EH (cell line): ENCODE measurements at regions not wholly inside any gene's neighbourhood (a gene's known extent, or its start where the extent isn't known, plus 50 kb on each side); places are given as distances from the start of the nearest gene placed in this dataset.
A peak's percentile ranks its signal among the peaks of the same experiment; 100 is the strongest.

Experiments used
- DNase-seq: peaks from one replicate; pipeline ENCODE4 v3.0.0-alpha.2; 2015; ENCODE audit warnings: low read depth

GRCh38 chr6:23905133-23905815 is 220.7 kb upstream of the NRSN1 start:
- no peak for DNase-seq

- DNase-seq = no peak
Measured at GRCh38 chr6:23910420-23910819, 215.6 kb upstream of the NRSN1 start.

GRCh38 chr6:23927935-23928334 is 198.1 kb upstream of the NRSN1 start:
- no peak for DNase-seq

- DNase-seq = no peak
Measured at GRCh38 chr6:23929201-23929600, 196.8 kb upstream of the NRSN1 start.

- no peak for DNase-seq
Measured at GRCh38 chr6:23940466-23940865, 185.5 kb upstream of the NRSN1 start.

GRCh38 chr6:23951691-23952090 is 174.3 kb upstream of the NRSN1 start:
- no peak for DNase-seq

- no peak for DNase-seq
Measured at GRCh38 chr6:23952245-23952644, 173.8 kb upstream of the NRSN1 start.

GRCh38 chr6:23953976-23954375 is 172.0 kb upstream of the NRSN1 start:
- no peak for DNase-seq

GRCh38 chr6:23957017-23957416 is 169.0 kb upstream of the NRSN1 start:
- no peak for DNase-seq

GRCh38 chr6:23964865-23965264 is 161.2 kb upstream of the NRSN1 start:
- no peak for DNase-seq

GRCh38 chr6:23969344-23969743 is 156.7 kb upstream of the NRSN1 start:
- no peak for DNase-seq

- no peak for DNase-seq
Measured at GRCh38 chr6:23977706-23978105, 148.3 kb upstream of the NRSN1 start.

- no peak for DNase-seq
Measured at GRCh38 chr6:23980965-23981364, 145.1 kb upstream of the NRSN1 start.

- no peak for DNase-seq
Measured at GRCh38 chr6:23981923-23982322, 144.1 kb upstream of the NRSN1 start.

- no peak for DNase-seq
Measured at GRCh38 chr6:23983735-23984134, 142.3 kb upstream of the NRSN1 start.

GRCh38 chr6:23985015-23985414 is 141.0 kb upstream of the NRSN1 start:
- DNase-seq = no peak

- DNase-seq = no peak
Measured at GRCh38 chr6:23989885-23990533, 136.0 kb upstream of the NRSN1 start.

- no peak for DNase-seq
Measured at GRCh38 chr6:23994013-23994412, 132.0 kb upstream of the NRSN1 start.

GRCh38 chr6:24004062-24004461 is 122.0 kb upstream of the NRSN1 start:
- DNase-seq = peak; percentile 2

GRCh38 chr6:24004659-24005058 is 121.4 kb upstream of the NRSN1 start:
- DNase-seq = no peak

- no peak for DNase-seq
Measured at GRCh38 chr6:24006254-24006653, 119.8 kb upstream of the NRSN1 start.

GRCh38 chr6:24009319-24009718 is 116.7 kb upstream of the NRSN1 start:
- DNase-seq = no peak

- no peak for DNase-seq
Measured at GRCh38 chr6:24010133-24010532, 115.9 kb upstream of the NRSN1 start.

GRCh38 chr6:24016286-24016685 is 109.7 kb upstream of the NRSN1 start:
- DNase-seq = no peak
